Colon (tissue), 2 donors: ENCODE measurements at regions not wholly inside any gene's neighbourhood (a gene's known extent, or its start where the extent isn't known, plus 50 kb on each side); places are given as distances from the start of the nearest gene placed in this dataset.
"Not testable (repeated sequence)": the region's sequence is repeated elsewhere in the genome, so short reads cannot be mapped to it uniquely, and the experiment has no call there.

Experiments
- FAIRE-seq: peaks from 2 replicates; lab custom pipeline; 2012; peaks lifted over from hg19 to GRCh38; lab: Jason Lieb, UNC
- donor health status: control.
- donor health status: control.

DNA sequence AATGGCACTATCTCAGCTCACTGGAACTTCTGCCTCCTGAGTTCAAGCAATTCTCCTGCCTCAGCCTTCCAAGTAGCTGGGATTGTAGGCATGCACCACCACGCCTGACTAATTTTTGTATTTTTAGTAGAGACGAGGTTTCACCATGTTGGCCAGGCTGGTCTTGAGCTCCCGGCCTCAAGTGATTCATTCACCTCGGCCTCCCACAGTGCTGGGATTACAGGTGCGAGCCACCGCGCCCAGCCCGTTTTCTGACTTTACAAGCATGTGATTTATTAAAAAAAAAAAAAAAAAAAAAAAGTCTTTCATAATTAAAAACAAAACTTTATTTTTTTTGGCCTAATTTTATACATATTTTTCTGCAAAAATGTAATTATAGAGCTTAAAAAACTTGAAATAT is 64.8 kb upstream of the DGKB start:
- FAIRE-seq = not testable (repeated sequence)

DNA sequence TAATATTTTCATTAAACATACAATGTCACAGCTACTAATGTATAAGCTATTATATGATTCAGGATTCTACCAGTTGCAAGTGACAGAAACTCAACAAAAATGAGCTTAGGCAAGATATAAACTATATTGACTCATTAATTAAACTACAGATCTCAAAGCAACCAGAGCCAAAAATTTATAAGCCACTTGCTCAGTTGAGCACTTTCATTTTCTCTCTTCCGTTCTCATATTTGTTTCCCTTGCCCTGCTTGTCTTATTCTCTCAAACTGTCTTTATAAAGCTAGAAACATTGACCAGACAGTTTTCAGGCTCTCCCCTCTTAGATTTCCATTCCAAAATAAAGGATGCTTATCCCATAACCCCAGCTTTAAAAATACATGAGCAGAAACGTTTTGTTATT is 60.2 kb upstream of the DGKB start:
- FAIRE-seq = no peak

DNA sequence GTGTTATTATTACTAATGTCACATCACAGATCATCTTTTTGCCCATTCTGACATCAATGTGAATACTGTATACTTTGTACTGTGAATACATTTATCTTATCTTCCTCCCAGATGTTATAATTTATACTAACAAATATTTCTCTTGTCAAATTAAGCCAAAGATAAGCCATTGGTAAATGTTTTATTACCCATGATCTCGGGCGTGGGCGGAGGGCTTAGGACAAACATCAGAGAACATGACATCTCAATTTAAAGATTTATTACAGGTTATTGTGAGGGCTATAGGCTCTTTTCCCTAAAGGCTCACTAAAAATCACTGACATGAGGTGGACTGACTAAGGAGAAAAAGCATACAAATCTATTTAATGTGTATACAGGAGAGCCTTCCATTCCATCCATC is 58.2 kb upstream of the DGKB start:
- FAIRE-seq = no peak

DNA sequence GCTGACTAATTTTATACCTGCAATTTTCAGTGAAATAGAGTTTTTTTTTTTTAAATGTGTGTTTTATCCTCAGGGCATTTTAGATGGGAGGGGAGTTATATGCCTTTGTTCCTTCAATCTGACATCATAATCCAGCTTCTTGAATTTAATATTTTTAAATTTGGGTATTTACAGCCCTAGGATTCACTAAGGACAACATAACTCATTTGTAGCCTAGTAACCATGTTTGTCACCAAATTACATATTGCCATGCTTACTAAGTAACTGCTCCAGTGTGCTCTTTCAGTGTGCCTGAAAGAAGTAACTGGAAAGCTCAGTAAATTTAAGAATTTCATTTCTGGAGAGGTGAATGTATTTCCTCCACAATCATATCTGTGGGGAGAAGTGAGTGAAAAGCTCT is 56.8 kb upstream of the DGKB start:
- FAIRE-seq = no peak

DNA sequence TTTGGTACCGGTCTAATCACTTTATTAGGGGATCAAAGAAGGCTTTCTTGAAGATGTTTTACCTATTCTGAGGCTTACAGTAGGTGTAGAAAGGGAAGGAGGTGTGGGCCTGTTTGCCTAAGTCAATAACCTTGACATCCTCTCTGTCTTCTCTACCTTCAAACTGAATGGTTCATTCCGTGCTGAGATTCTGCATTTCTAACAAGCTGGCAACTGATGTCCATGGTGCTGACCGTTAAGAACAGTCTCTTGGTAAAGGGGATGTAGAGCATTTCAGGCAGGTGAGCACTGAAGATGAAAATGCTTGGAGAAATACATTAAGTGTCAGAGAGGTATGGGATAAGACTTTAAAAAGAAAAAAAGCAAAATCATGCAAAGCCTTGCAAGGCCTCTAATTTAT is 51.5 kb upstream of the DGKB start:
- FAIRE-seq = no peak
